ENCODE measurements at regions not wholly inside any gene's neighbourhood (a gene's known extent, or its start where the extent isn't known, plus 50 kb on each side); places are given as distances from the start of the nearest gene placed in this dataset.

GRCh38 chr16:86418981-86419380 is 91.3 kb upstream of the FOXF1 start (continued):
- TF ChIP-seq NKRF (conservative IDR thresholded peaks at IDR 0.05) = no peak
- no peak for TF ChIP-seq BACH1 (IDR thresholded peaks at IDR 0.05; ENCODE audit: borderline replicate concordance)
- no peak for TF ChIP-seq HCFC1 (IDR thresholded peaks at IDR 0.05; ENCODE audit: low read length)
- TF ChIP-seq HDGF (IDR thresholded peaks at IDR 0.05) = no peak
- no peak for TF ChIP-seq RB1 (IDR thresholded peaks at IDR 0.05; ENCODE audit: borderline replicate concordance)
- TF ChIP-seq NFYB (IDR thresholded peaks at IDR 0.05; ENCODE audit: insufficient read depth, low read depth, low read length) = no peak
- no peak for TF ChIP-seq ZBTB33 (IDR thresholded peaks at IDR 0.05)

GRCh38 chr16:86419518-86419917 is 90.8 kb upstream of the FOXF1 start:
- H3K36me3 ChIP-seq (ENCODE audit: control insufficient read depth in 2 of 2, insufficient read depth in 2 of 2, low read length in 1 of 2) = no peaks in the 10 kb centered on the region
- H2AFZ ChIP-seq (ENCODE audit: control insufficient read depth, low read depth, low read length) = no peak overlapping the region
- H3K27ac ChIP-seq (ENCODE audit: control insufficient read depth, insufficient read depth) = no peak overlapping the region
- FAIRE-seq (no peak), ATAC-seq (no peak), DNase-seq (ENCODE audit: low read depth, low spot score) (no peak)
- ChIA-PET POLR2A (no interaction called here), CTCF (no interaction called here), SMC1A (ENCODE audit: uncharacterized antibody, unreplicated experiment) (no interaction called here), RAD21 (ENCODE audit: unreplicated experiment) (no interaction called here)
- no peak overlapping the region for H3K9ac ChIP-seq (ENCODE audit: control insufficient read depth, insufficient read depth, low read length)
- H3K27me3 ChIP-seq (replicated peaks in 1 of 2; ENCODE audit: control insufficient read depth in 2 of 2, insufficient read depth in 2 of 2, low read length in 1 of 2) = no peaks in the 10 kb centered on the region; a peak in 1 of 4 replicates
- H4K20me1 ChIP-seq (ENCODE audit: control insufficient read depth, insufficient read depth) = no peaks in the 10 kb centered on the region
- in situ Hi-C loops (cut with MboI) (no loop called here), intact Hi-C loops (cut with micrococcal nuclease; ENCODE audit: unreplicated experiment) (no loop called here)
- no peak overlapping the region for H3K4me2 ChIP-seq (ENCODE audit: control insufficient read depth, insufficient read depth)
- WGBS (ENCODE audit: insufficient coverage, insufficient replicate concordance, low lambda C conversion rate, missing lambda C conversion rate) = 11% methylated on average over 2 of the region's 2 CpGs
- BruUV-seq (replicated peaks) = no TSS peak
- H3K79me2 ChIP-seq (ENCODE audit: control insufficient read depth, insufficient read depth, low read length) = no peaks in the 10 kb centered on the region
- H3K9me3 ChIP-seq (replicated peaks; ENCODE audit: control insufficient read depth, insufficient read depth, low read length) = no peaks in the 10 kb centered on the region; the same call in 2 of the 3 replicates
- H3K4me3 ChIP-seq = no peak overlapping the region
- no peaks in the 10 kb centered on the region for H3K4me1 ChIP-seq (ENCODE audit: control insufficient read depth, insufficient read depth, low read length)
- TF ChIP-seq NR2F1 (conservative IDR thresholded peaks at IDR 0.05) = no peak
- TF ChIP-seq SIX5 (IDR thresholded peaks at IDR 0.05; ENCODE audit: low read depth, low read length, severe bottlenecking) = no peak
- no peak for TF ChIP-seq SIN3A (IDR thresholded peaks at IDR 0.05; ENCODE audit: low read depth, low read length)
- TF ChIP-seq NFXL1 (IDR thresholded peaks at IDR 0.05; ENCODE audit: borderline replicate concordance) = no peak
- TF ChIP-seq RB1 (IDR thresholded peaks at IDR 0.05; ENCODE audit: borderline replicate concordance) = no peak
- no peak for TF ChIP-seq STAT3 (IDR thresholded peaks at IDR 0.05; ENCODE audit: low read depth, low read length)
- TF ChIP-seq SP1 (IDR thresholded peaks at IDR 0.05; ENCODE audit: low read depth, low read length) = no peak
- TF ChIP-seq ZSCAN29 (IDR thresholded peaks at IDR 0.05) = no peak
- TF ChIP-seq SREBF2 (IDR thresholded peaks at IDR 0.05; ENCODE audit: low read length) = no peak
- no peak for TF ChIP-seq EED (IDR thresholded peaks at IDR 0.05; ENCODE audit: low read depth)
- TF ChIP-seq, protein P1, sequence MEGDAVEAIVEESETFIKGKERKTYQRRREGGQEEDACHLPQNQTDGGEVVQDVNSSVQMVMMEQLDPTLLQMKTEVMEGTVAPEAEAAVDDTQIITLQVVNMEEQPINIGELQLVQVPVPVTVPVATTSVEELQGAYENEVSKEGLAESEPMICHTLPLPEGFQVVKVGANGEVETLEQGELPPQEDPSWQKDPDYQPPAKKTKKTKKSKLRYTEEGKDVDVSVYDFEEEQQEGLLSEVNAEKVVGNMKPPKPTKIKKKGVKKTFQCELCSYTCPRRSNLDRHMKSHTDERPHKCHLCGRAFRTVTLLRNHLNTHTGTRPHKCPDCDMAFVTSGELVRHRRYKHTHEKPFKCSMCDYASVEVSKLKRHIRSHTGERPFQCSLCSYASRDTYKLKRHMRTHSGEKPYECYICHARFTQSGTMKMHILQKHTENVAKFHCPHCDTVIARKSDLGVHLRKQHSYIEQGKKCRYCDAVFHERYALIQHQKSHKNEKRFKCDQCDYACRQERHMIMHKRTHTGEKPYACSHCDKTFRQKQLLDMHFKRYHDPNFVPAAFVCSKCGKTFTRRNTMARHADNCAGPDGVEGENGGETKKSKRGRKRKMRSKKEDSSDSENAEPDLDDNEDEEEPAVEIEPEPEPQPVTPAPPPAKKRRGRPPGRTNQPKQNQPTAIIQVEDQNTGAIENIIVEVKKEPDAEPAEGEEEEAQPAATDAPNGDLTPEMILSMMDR (IDR thresholded peaks at IDR 0.05 in 2 of 3, conservative IDR thresholded peaks at IDR 0.05 in 1 of 3; ENCODE audit: control insufficient read depth in 2 of 3, extremely low read depth in 1 of 3, insufficient read depth in 1 of 3, low read depth in 3 of 3, low read length in 3 of 3) = no peak
- TF ChIP-seq, protein P2, sequence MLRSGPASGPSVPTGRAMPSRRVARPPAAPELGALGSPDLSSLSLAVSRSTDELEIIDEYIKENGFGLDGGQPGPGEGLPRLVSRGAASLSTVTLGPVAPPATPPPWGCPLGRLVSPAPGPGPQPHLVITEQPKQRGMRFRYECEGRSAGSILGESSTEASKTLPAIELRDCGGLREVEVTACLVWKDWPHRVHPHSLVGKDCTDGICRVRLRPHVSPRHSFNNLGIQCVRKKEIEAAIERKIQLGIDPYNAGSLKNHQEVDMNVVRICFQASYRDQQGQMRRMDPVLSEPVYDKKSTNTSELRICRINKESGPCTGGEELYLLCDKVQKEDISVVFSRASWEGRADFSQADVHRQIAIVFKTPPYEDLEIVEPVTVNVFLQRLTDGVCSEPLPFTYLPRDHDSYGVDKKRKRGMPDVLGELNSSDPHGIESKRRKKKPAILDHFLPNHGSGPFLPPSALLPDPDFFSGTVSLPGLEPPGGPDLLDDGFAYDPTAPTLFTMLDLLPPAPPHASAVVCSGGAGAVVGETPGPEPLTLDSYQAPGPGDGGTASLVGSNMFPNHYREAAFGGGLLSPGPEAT (IDR thresholded peaks at IDR 0.05; ENCODE audit: low read depth) = no peak

Measured in GM12878 (cell line).